Peyer's patch (tissue), 4 donors: ENCODE measurements at regions not wholly inside any gene's neighbourhood (a gene's known extent, or its start where the extent isn't known, plus 50 kb on each side); places are given as distances from the start of the nearest gene placed in this dataset.

Experiments
- DNase-seq, 3 donors: peaks; one replicate each; pipeline ENCODE4 v3.0.0-alpha.2; 2017 to 2019
- H3K27ac ChIP-seq, 4 donors: fragments of 200-600 bp; sonication (generic); one replicate each; pipeline ENCODE4 v1.5.1; 2016 to 2019
- H3K27me3 ChIP-seq, 2 donors: fragments of 200-600 bp; sonication (generic); one replicate each; pipeline ENCODE4 v1.5.1; 2019
- H3K36me3 ChIP-seq, 3 donors: fragments of 200-600 bp; sonication (generic); one replicate each; pipeline ENCODE4 v1.5.1; 2016 to 2019
- H3K4me1 ChIP-seq, 4 donors: fragments of 200-600 bp; sonication (generic); one replicate each; pipeline ENCODE4 v1.5.1; 2016 to 2019
- H3K4me3 ChIP-seq, 4 donors: fragments of 200-600 bp; sonication (generic); 1 replicate in 3 of 4; 2 replicates in 1 of 4; pipeline ENCODE4 v1.5.1; 2016 to 2019; ENCODE audit warnings: mild to moderate bottlenecking in 1 of 4
- H3K9me3 ChIP-seq, 4 donors: fragments of 200-600 bp; sonication (generic); one replicate each; pipeline ENCODE4 v1.5.1; 2016 to 2019; ENCODE audit warnings: mild to moderate bottlenecking in 1 of 4
- POLR2A ChIP-seq, 2 donors: fragments of 450-650 bp; IDR thresholded peaks; one replicate each; pipeline ENCODE4 v1.5.1; 2017; ENCODE audit warnings: antibody characterized with exemption in 2 of 2, mild to moderate bottlenecking in 2 of 2, moderate library complexity in 2 of 2
- TF ChIP-seq, protein P1 (sequence below), 6 experiments: fragments of 450-650 bp in 4 of 6; fragments of 200-600 bp in 2 of 6; sonication (generic) in 1 of 6; IDR thresholded peaks; one replicate each; pipeline ENCODE4 v1.5.1; 2017 to 2019; ENCODE audit warnings: antibody characterized with exemption in 6 of 6, mild to moderate bottlenecking in 3 of 6, moderate library complexity in 1 of 6

DNA sequence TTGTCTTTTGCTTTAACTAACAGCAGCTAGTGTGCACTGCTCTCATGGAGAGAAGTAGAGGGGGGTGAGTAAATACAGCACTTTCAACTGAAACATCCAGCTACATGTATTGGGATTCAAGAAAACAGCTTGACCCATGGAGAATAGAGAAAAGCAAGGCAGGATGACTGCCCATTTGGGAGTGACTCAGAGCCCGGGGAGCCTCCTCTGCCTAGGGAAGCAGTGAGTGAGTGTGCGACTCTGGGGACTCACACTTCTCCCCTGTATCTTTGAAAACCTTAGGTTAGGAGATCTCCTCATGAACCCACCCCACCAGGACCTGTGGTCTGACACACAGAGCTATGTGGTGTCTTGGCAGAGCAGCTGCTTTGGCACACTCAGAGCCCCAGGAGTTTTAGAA, 82.0 kb upstream of the PTGFR start:
- no peaks in the 10 kb centered on the region for H3K4me1 ChIP-seq
- H3K36me3 ChIP-seq = no peaks in the 10 kb centered on the region
- no peaks in the 10 kb centered on the region for H3K27me3 ChIP-seq
- TF ChIP-seq POLR2A (IDR thresholded peaks at IDR 0.05) = no peak
- TF ChIP-seq, protein P1, sequence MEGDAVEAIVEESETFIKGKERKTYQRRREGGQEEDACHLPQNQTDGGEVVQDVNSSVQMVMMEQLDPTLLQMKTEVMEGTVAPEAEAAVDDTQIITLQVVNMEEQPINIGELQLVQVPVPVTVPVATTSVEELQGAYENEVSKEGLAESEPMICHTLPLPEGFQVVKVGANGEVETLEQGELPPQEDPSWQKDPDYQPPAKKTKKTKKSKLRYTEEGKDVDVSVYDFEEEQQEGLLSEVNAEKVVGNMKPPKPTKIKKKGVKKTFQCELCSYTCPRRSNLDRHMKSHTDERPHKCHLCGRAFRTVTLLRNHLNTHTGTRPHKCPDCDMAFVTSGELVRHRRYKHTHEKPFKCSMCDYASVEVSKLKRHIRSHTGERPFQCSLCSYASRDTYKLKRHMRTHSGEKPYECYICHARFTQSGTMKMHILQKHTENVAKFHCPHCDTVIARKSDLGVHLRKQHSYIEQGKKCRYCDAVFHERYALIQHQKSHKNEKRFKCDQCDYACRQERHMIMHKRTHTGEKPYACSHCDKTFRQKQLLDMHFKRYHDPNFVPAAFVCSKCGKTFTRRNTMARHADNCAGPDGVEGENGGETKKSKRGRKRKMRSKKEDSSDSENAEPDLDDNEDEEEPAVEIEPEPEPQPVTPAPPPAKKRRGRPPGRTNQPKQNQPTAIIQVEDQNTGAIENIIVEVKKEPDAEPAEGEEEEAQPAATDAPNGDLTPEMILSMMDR (IDR thresholded peaks at IDR 0.05) = no peak
- no peaks in the 10 kb centered on the region for H3K9me3 ChIP-seq
- no peak overlapping the region for H3K4me3 ChIP-seq
- no peak for DNase-seq
- no peak overlapping the region for H3K27ac ChIP-seq

DNA sequence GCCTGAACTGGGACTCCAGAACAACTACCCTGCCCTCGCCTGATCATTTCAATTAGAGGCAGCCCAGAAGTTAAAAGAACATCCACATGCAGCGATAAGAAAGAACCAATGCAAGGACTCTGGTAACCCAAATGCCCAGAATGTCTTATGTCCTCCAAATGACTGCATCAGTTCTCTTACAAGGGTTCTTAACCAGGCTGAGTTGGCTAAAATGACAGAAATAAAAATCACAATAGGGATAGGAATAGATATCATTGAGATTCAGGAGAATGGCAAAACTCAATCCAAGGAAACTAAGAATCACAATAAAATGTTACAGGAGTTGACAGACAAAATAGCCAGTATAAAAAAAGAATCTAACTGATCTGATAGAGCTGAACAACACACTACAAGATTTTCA, 80.1 kb upstream of the PTGFR start:
- Histone ChIP-seq H3K27me3 (no peaks in the 10 kb centered on the region), H3K4me1 (no peaks in the 10 kb centered on the region), H3K4me3 (no peak overlapping the region), H3K27ac (no peak overlapping the region), H3K9me3 (no peaks in the 10 kb centered on the region), H3K36me3 (no peaks in the 10 kb centered on the region)
- TF ChIP-seq, protein P1 (IDR thresholded peaks at IDR 0.05) = no peak
- no peak for TF ChIP-seq POLR2A (IDR thresholded peaks at IDR 0.05)
- DNase-seq = no peak

DNA sequence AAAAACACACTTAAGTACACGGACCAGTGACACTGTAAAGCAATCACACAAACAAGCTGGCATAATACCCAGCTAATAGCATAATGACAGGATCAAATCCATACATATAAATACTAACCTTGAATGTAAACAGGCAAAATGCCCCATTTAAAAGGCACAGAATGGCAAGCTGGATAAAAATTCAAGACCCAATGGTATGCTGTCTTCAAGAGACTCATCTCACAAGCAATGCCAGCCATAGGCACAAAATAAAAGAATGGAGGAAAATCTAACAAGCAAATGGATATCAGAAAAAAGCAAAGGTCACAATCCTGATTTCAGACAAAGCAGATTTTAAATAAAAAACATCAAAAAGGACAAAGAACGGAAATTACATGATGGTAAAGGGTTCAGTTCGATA, 79.1 kb upstream of the PTGFR start:
- Histone ChIP-seq H3K27me3 (no peaks in the 10 kb centered on the region), H3K9me3 (no peaks in the 10 kb centered on the region), H3K4me3 (no peak overlapping the region), H3K36me3 (no peaks in the 10 kb centered on the region), H3K27ac (no peak overlapping the region), H3K4me1 (no peaks in the 10 kb centered on the region)
- no peak for DNase-seq
- TF ChIP-seq, protein P1 (IDR thresholded peaks at IDR 0.05) = no peak
- no peak for TF ChIP-seq POLR2A (IDR thresholded peaks at IDR 0.05)

DNA sequence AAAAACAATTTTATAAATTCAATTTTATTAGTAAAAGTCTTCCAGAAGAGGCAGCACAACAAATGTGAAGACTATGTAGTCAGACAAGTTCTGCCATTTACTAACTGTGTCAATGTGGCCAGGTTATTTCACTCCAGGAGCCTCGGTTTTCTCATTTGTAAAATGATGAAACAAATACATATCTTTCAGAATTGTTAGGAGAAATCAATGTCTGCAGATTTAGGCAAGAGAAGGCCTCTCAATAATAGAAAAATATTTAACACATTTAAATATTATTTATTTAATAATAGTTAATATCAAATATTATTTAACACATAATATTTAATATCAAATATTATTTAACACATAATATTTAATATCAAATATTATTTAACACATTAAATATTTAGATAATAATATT, 75.6 kb upstream of the PTGFR start:
- no peak for TF ChIP-seq POLR2A (IDR thresholded peaks at IDR 0.05)
- TF ChIP-seq, protein P1 (IDR thresholded peaks at IDR 0.05) = no peak
- no peaks in the 10 kb centered on the region for H3K27me3 ChIP-seq
- no peak overlapping the region for H3K27ac ChIP-seq
- no peak for DNase-seq
- no peaks in the 10 kb centered on the region for H3K9me3 ChIP-seq
- no peaks in the 10 kb centered on the region for H3K36me3 ChIP-seq
- no peaks in the 10 kb centered on the region for H3K4me1 ChIP-seq
- H3K4me3 ChIP-seq = no peak overlapping the region

DNA sequence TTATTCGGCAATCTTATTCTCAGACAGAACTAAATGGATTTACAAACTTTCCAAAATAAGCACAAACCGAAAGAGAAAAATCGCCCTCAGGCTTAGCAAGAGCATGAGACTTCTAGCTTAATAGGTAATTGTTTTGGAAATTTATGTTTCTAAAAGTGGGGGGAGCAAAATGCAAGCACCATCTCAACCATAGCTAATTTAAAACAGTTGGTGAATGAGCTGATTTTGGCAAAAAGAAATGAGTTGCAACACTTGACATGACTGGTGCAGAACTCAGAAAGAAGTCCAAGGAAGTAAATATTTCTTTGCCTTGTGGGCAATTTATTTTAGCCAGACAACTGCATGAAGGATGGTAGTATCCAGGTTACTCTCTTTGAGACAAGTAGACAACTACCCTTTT, 71.5 kb upstream of the PTGFR start:
- H3K36me3 ChIP-seq = no peaks in the 10 kb centered on the region
- no peaks in the 10 kb centered on the region for H3K4me1 ChIP-seq

More for the DNA sequence above, 71.5 kb upstream of the PTGFR start:
- Histone ChIP-seq H3K27ac (no peak overlapping the region), H3K4me3 (no peak overlapping the region), H3K9me3 (no peaks in the 10 kb centered on the region), H3K27me3 (no peaks in the 10 kb centered on the region)
- TF ChIP-seq POLR2A (IDR thresholded peaks at IDR 0.05) = no peak
- TF ChIP-seq, protein P1 (IDR thresholded peaks at IDR 0.05) = no peak
- DNase-seq = no peak
